Neural crest cell (in vitro differentiated cells): ENCODE measurements at regions not wholly inside any gene's neighbourhood (a gene's known extent, or its start where the extent isn't known, plus 50 kb on each side); places are given as distances from the start of the nearest gene placed in this dataset.

Experiments
- DNase-seq: peaks from one replicate; pipeline ENCODE4 v3.0.0; 2021; ENCODE audit warnings: low read depth, mixed read lengths, low spot score
- H3K27ac Mint-ChIP-seq: one replicate; pipeline ENCODE4 v1.8.0; 2021; ENCODE audit warnings: mild to moderate bottlenecking, mixed read lengths; ENCODE audit not compliant: unreplicated experiment
- H3K27me3 Mint-ChIP-seq: 2 replicates; pipeline ENCODE4 v1.8.0; 2021; ENCODE audit warnings: low read depth, mild to moderate bottlenecking, mixed read lengths
- H3K36me3 Mint-ChIP-seq: 2 replicates; pipeline ENCODE4 v1.8.0; 2021; ENCODE audit warnings: low read depth, mild to moderate bottlenecking, mixed read lengths
- H3K4me1 Mint-ChIP-seq: 2 replicates; pipeline ENCODE4 v1.8.0; 2021; ENCODE audit warnings: mixed read lengths
- H3K4me3 Mint-ChIP-seq: one replicate; pipeline ENCODE4 v1.8.0; 2021; ENCODE audit warnings: mild to moderate bottlenecking, mixed read lengths
- H3K9me3 Mint-ChIP-seq: 2 replicates; pipeline ENCODE4 v1.8.0; 2021; ENCODE audit warnings: mixed read lengths
- TF ChIP-seq, protein P1 (sequence below): fragments of 200-600 bp; sonication (generic); conservative IDR thresholded peaks from 2 replicates; pipeline ENCODE4 v1.5.0; 2021; ENCODE audit warnings: antibody characterized with exemption, mild to moderate bottlenecking

DNA sequence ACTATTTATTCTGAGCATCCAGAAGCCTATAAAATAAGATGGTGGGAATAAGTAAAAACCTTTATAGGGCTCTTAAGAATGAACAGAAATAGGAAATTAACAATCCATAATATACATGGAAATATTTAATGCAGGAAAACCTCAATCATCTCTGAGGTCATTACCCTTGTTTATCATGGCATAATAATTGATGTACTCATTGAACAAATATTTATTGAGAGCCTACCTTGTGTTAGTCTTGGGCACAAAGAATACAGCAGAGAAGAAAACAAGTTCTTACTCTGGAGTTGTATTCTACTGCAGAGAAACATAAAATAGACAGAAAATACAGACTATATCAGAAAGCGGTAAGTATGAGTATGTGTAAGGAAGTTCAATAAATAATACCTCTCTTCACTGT, 167.2 kb downstream of the COX18 start:
- DNase-seq: no peak

DNA sequence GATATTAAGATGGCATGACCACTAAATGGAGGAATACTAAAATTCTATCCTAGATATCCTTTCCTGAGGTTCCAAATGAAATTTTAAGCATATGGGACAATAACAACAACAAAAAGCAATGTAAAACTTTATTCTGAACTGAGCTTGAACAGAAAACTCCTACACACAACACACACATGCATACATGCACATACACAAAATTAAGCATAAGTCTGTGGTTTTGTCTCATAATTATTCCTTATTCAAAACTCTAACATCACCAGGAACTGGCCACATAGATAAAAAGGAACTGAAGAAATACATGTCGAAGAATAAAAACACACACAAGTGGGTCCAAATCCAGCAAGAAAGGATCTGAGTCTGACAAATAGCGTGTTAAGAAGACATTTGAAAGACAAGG, 168.0 kb downstream of the COX18 start:
- Mint-ChIP-seq H3K36me3 (peaks cover 2% of the 10 kb centered on the region), H3K27me3 (no peaks in the 10 kb centered on the region), H3K4me1 (no peaks in the 10 kb centered on the region), H3K27ac (no peak overlapping the region), H3K9me3 (peaks cover 2% of the 10 kb centered on the region), H3K4me3 (no peak overlapping the region)
- TF ChIP-seq, protein P1, sequence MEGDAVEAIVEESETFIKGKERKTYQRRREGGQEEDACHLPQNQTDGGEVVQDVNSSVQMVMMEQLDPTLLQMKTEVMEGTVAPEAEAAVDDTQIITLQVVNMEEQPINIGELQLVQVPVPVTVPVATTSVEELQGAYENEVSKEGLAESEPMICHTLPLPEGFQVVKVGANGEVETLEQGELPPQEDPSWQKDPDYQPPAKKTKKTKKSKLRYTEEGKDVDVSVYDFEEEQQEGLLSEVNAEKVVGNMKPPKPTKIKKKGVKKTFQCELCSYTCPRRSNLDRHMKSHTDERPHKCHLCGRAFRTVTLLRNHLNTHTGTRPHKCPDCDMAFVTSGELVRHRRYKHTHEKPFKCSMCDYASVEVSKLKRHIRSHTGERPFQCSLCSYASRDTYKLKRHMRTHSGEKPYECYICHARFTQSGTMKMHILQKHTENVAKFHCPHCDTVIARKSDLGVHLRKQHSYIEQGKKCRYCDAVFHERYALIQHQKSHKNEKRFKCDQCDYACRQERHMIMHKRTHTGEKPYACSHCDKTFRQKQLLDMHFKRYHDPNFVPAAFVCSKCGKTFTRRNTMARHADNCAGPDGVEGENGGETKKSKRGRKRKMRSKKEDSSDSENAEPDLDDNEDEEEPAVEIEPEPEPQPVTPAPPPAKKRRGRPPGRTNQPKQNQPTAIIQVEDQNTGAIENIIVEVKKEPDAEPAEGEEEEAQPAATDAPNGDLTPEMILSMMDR: no peak
- DNase-seq: no peak

More for the DNA sequence above, 167.2 kb downstream of the COX18 start:
- Mint-ChIP-seq H3K27me3 (no peaks in the 10 kb centered on the region), H3K9me3 (peaks cover 2% of the 10 kb centered on the region), H3K27ac (no peak overlapping the region), H3K36me3 (peaks cover 2% of the 10 kb centered on the region), H3K4me3 (no peak overlapping the region), H3K4me1 (no peaks in the 10 kb centered on the region)
- TF ChIP-seq, protein P1: no peak

DNA sequence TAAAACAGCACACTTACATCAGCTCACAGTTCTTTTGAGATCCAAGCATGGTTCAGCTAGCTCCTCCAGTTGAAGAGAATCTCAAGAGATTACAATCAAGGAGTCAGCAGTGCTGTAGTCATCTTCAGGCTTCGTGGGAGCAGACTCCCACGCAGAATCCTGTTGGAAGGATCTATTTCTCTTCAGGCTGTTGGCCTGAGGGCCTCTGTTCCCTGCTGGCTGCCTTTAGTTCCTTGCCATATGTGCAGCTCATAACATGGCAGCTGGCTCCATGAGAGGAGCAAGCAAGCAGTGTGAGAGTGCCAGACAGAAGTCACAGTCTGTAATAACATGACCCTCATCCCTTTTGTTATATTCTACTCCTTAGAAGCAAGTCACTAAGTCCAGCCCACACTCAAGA, 168.6 kb downstream of the COX18 start:
- DNase-seq: no peak
- no peaks in the 10 kb centered on the region for H3K4me1 Mint-ChIP-seq
- no peak overlapping the region for H3K4me3 Mint-ChIP-seq
- H3K27me3 Mint-ChIP-seq: no peaks in the 10 kb centered on the region
- TF ChIP-seq, protein P1: no peak
- H3K36me3 Mint-ChIP-seq: peaks cover 2% of the 10 kb centered on the region
- H3K9me3 Mint-ChIP-seq: peaks cover 2% of the 10 kb centered on the region
- no peak overlapping the region for H3K27ac Mint-ChIP-seq

DNA sequence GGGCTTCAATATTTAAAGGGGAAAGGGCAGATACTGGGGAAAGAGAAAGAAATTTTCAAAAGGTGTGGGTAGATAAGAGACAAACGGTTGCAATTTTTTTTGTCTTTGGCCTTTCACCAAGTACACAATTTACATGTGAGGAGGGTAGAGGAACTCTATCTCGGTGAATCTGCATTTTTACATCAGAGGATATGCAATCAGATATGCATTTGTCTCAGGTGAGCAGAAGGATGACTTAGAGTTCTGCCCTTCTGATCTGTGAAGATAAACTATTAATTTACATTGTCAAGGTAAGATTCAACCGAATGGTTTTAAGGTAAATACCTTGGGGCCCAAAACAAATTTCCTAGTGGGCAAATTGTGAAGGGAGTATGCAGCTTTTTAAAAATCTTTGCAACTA, 169.9 kb downstream of the COX18 start:
- no peak overlapping the region for H3K27ac Mint-ChIP-seq
- no peaks in the 10 kb centered on the region for H3K27me3 Mint-ChIP-seq
- TF ChIP-seq, protein P1: no peak

DNA sequence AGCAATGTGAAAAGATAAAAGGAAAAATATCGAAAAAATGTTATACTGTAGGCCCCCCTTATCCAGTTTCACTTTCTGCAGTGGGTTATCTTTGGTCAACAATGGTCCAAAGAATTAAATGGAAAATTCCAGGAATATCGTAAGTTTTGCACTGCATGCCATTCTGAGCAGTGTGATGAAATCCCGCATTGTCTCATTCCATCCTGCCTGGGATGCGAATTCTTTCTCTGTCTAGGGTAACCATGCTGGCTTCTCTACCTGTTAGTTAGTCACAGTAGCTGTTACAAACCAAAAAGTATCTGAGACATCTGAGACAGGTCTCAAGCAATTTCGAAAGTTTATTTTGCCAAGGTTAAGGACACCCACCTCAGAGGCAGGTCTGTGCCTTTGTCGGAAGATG, 170.3 kb downstream of the COX18 start:
- DNase-seq: no peak
- Mint-ChIP-seq H3K4me3 (no peak overlapping the region), H3K9me3 (no peaks in the 10 kb centered on the region), H3K27ac (no peak overlapping the region), H3K27me3 (no peaks in the 10 kb centered on the region), H3K4me1 (no peaks in the 10 kb centered on the region), H3K36me3 (no peaks in the 10 kb centered on the region)
- TF ChIP-seq, protein P1: no peak

More for the DNA sequence above, 169.9 kb downstream of the COX18 start:
- Mint-ChIP-seq H3K4me1 (no peaks in the 10 kb centered on the region), H3K9me3 (no peaks in the 10 kb centered on the region), H3K4me3 (no peak overlapping the region), H3K36me3 (no peaks in the 10 kb centered on the region)
- no peak for DNase-seq

DNA sequence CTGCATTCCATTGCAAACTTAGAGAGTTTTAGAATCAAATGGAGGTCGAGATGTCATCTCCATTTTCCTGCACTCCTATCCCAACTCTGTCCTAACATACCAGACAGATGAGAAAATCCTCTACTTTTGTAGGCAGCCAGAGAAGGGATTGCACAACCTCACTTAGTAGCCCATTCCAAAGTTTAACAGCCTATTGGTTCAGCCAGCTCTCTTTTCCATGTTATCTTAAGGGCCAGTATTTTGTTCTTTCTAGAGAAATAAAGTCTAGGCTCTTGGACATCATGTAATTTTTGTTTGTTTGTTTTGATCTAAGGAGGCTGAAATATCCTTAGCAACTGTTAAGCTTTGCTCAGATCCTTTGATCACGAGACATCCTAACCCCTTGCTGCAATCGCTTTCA, 173.0 kb downstream of the COX18 start:
- H3K9me3 Mint-ChIP-seq: no peaks in the 10 kb centered on the region
- TF ChIP-seq, protein P1: no peak
- peaks cover 3% of the 10 kb centered on the region for H3K4me1 Mint-ChIP-seq
- H3K27ac Mint-ChIP-seq: no peak overlapping the region
- no peak overlapping the region for H3K4me3 Mint-ChIP-seq
- H3K36me3 Mint-ChIP-seq: no peaks in the 10 kb centered on the region
- no peaks in the 10 kb centered on the region for H3K27me3 Mint-ChIP-seq
- no peak for DNase-seq
